Stomach (tissue), 8 donors: ENCODE measurements at regions not wholly inside any gene's neighbourhood (a gene's known extent, or its start where the extent isn't known, plus 50 kb on each side); places are given as distances from the start of the nearest gene placed in this dataset.
"Not testable (repeated sequence)": the region's sequence is repeated elsewhere in the genome, so short reads cannot be mapped to it uniquely, and the experiment has no call there.

Source experiments
- DNase-seq, 2 donors: peaks; one replicate each; pipeline versions ENCODE4 v3.0.0 to v3.0.0-alpha.2; 2013 to 2019
- H3K27ac ChIP-seq, 5 donors: fragments of 200-600 bp in 4 of 5; sonication (generic) in 4 of 5; one replicate each; pipeline ENCODE4 v1.5.1; 2013 to 2019; ENCODE audit warnings: mild to moderate bottlenecking in 1 of 5, moderate library complexity in 1 of 5
- H3K27me3 ChIP-seq, 3 donors: fragments of 200-600 bp; sonication (generic); one replicate each; pipeline ENCODE4 v1.5.1; 2017 to 2019; ENCODE audit warnings: mixed run types in 1 of 3
- H3K36me3 ChIP-seq, 4 donors: fragments of 200-600 bp; sonication (generic); 1 replicate in 3 of 4; 2 replicates in 1 of 4; pipeline ENCODE4 v1.5.1; 2016 to 2019
- H3K4me1 ChIP-seq, 4 donors: fragments of 200-600 bp; sonication (generic); one replicate each; pipeline ENCODE4 v1.5.1; 2016 to 2019
- H3K4me3 ChIP-seq, 4 donors: fragments of 200-600 bp; sonication (generic) in 3 of 4; one replicate each; pipeline ENCODE4 v1.5.1; 2016 to 2019; ENCODE audit warnings: mild to moderate bottlenecking in 1 of 4
- H3K9me3 ChIP-seq, 4 donors: fragments of 200-600 bp; sonication (generic); one replicate each; pipeline ENCODE4 v1.5.1; 2016 to 2019
- CTCF ChIP-seq, 7 experiments: fragments of 450-650 bp in 4 of 7; fragments of 200-600 bp in 3 of 7; sonication (generic) in 3 of 7; IDR thresholded peaks; one replicate each; pipeline ENCODE4 v1.5.1; 2016 to 2019; ENCODE audit warnings: antibody characterized with exemption in 7 of 7, control low read depth in 2 of 7, mild to moderate bottlenecking in 1 of 7
- EP300 ChIP-seq: sonication (generic); formaldehyde crosslinking; IDR thresholded peaks from one replicate; pipeline ENCODE4 v1.6.1; 2017; ENCODE audit warnings: antibody characterized with exemption
- POLR2A ChIP-seq, 4 donors: fragments of 450-650 bp; IDR thresholded peaks; one replicate each; pipeline ENCODE4 v1.6.1; 2016; ENCODE audit warnings: antibody characterized with exemption in 4 of 4, control low read depth in 2 of 4, mild to moderate bottlenecking in 1 of 4, moderate library complexity in 1 of 4
- POLR2AphosphoS5 ChIP-seq, 3 donors: sonication (generic); formaldehyde crosslinking; IDR thresholded peaks; one replicate each; pipeline ENCODE4 v1.6.1; 2016; ENCODE audit warnings: antibody characterized with exemption in 3 of 3
- WGBS, 5 donors: extraction: QIAGEN DNeasy Blood & Tissue Kit in 3 of 5; methylation state at CpG; one replicate each; pipeline versions ENCODE4 v1.1.5 to v1.1.7; 2013 to 2018; 5-methylcytosine and 5-hydroxymethylcytosine counted together
- intact Hi-C: fragments of 100-400 bp; cut with DNase I; formaldehyde crosslinking; loops from one replicate; pipeline ENCODE4 v1.15.1; 2023; ENCODE audit warnings: low total_unique reads
- donor health status: healthy with polysubstance abuse.
- donor health status: Bipolar disorder and iron deficiency.
- donor health status: healthy.

- intact Hi-C loops, result no loop called here
Observed at GRCh38 chr1:187692799-187693198, 864.0 kb downstream of the PLA2G4A start.

GRCh38 chr1:187696073-187696472 is 867.3 kb downstream of the PLA2G4A start:
- intact Hi-C loops, result no loop called here
- no peaks in the 10 kb centered on the region for H3K9me3 ChIP-seq
- no peak for TF ChIP-seq CTCF (IDR thresholded peaks at IDR 0.05)
- TF ChIP-seq POLR2A (IDR thresholded peaks at IDR 0.05), result no peak
- no peak for TF ChIP-seq POLR2AphosphoS5 (IDR thresholded peaks at IDR 0.05)
- TF ChIP-seq EP300, result no peak

More at GRCh38 chr1:187692799-187693198, 864.0 kb downstream of the PLA2G4A start:
- DNase-seq, result no peak
- Histone ChIP-seq H3K27me3 (no peaks in the 10 kb centered on the region), H3K9me3 (no peaks in the 10 kb centered on the region), H3K4me3 (no peak overlapping the region), H3K4me1 (peaks cover 0 to 7% (median 1%) of the 10 kb centered on the region in 4 donors), H3K36me3 (no peaks in the 10 kb centered on the region), H3K27ac (no peak overlapping the region)
- TF ChIP-seq CTCF (IDR thresholded peaks at IDR 0.05), result no peak
- no peak for TF ChIP-seq EP300
- no peak for TF ChIP-seq POLR2AphosphoS5 (IDR thresholded peaks at IDR 0.05)
- no peak for TF ChIP-seq POLR2A (IDR thresholded peaks at IDR 0.05)
- 33 to 42% (median 36%) methylated on average over 5 of the region's 5 CpGs for WGBS, 5 donors

GRCh38 chr1:187703138-187704130 is 874.7 kb downstream of the PLA2G4A start:
- H3K36me3 ChIP-seq, H3K4me1 ChIP-seq, H3K27me3 ChIP-seq, H3K27ac ChIP-seq, H3K9me3 ChIP-seq, intact Hi-C loops, H3K4me3 ChIP-seq, DNase-seq: not testable (repeated sequence)
- 84 to 96% (median 92%) methylated on average over 9 to 42 of the region's 46 CpGs for WGBS, 5 donors

More at GRCh38 chr1:187696073-187696472, 867.3 kb downstream of the PLA2G4A start:
- no peaks in the 10 kb centered on the region for H3K36me3 ChIP-seq
- 65 to 74% (median 73%) methylated on average over 3 of the region's 3 CpGs for WGBS, 5 donors
- no peaks in the 10 kb centered on the region for H3K4me1 ChIP-seq
- H3K4me3 ChIP-seq, result no peak overlapping the region
- no peak overlapping the region for H3K27ac ChIP-seq
- peak in 1 of 2 donors; percentile 2 for DNase-seq
- H3K27me3 ChIP-seq, result no peaks in the 10 kb centered on the region

GRCh38 chr1:187714470-187714869 is 885.7 kb downstream of the PLA2G4A start:
- no peaks in the 10 kb centered on the region for H3K4me1 ChIP-seq
- TF ChIP-seq CTCF (IDR thresholded peaks at IDR 0.05) (no peak), POLR2AphosphoS5 (IDR thresholded peaks at IDR 0.05) (no peak), EP300 (no peak), POLR2A (IDR thresholded peaks at IDR 0.05) (no peak)
- H3K36me3 ChIP-seq, result no peaks in the 10 kb centered on the region
- no peaks in the 10 kb centered on the region for H3K9me3 ChIP-seq
- H3K4me3 ChIP-seq, result no peak overlapping the region
- intact Hi-C loops, result no loop called here
- 67 to 88% (median 74%) methylated on average over 6 of the region's 6 CpGs for WGBS, 5 donors
- no peak overlapping the region for H3K27ac ChIP-seq
- no peaks in the 10 kb centered on the region for H3K27me3 ChIP-seq
- no peak for DNase-seq

- no peaks in the 10 kb centered on the region for H3K36me3 ChIP-seq
- no peaks in the 10 kb centered on the region for H3K9me3 ChIP-seq
- H3K27ac ChIP-seq, result no peak overlapping the region
- no peak overlapping the region for H3K4me3 ChIP-seq
- intact Hi-C loops, result no loop called here
- no peaks in the 10 kb centered on the region for H3K4me1 ChIP-seq
- H3K27me3 ChIP-seq, result no peaks in the 10 kb centered on the region
- no peak for TF ChIP-seq POLR2AphosphoS5 (IDR thresholded peaks at IDR 0.05)
- no peak for TF ChIP-seq CTCF (IDR thresholded peaks at IDR 0.05)
- no peak for TF ChIP-seq POLR2A (IDR thresholded peaks at IDR 0.05)
- no peak for DNase-seq
Observed at GRCh38 chr1:187715483-187715882, 886.7 kb downstream of the PLA2G4A start.
